ENCODE measurements at regions not wholly inside any gene's neighbourhood (a gene's known extent, or its start where the extent isn't known, plus 50 kb on each side); places are given as distances from the start of the nearest gene placed in this dataset.

DNA sequence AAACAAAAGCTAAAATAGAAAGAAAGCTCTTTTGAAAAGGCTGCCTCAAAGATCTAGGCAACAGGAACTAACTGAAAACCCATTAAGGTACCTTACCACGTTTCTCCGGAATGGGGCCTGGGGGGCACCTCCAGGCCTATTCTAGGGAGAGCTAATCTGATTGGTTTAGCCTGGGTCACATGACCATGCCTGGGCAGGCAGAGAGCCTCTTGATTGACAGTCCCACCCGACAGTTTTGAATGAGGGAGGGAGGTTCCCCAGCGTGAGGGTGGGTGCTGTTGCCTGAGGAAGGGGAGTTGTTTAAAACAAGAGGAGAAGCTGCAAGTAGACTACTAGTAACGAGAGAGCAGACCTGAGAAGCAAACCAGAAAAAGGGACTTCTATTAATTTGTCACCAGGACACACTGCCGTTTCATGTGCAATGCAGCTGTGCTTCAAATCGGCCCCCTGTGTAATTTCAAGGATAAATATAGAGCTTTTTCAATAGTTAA lies 143.4 kb upstream of the HS3ST2 start:
- H3K4me3 ChIP-seq = no peak overlapping the region
- intact Hi-C loops (cut with micrococcal nuclease) (no loop called here), in situ Hi-C loops (cut with MboI) (no loop called here)
- peak overlapping the region; percentile 63 for H2AFZ ChIP-seq (ENCODE audit: low read depth, low read length)
- H3K27me3 ChIP-seq (ENCODE audit: control insufficient read depth in 2 of 2, insufficient read depth in 2 of 2, low read length in 2 of 2) = peaks cover 7 to 14% of the 10 kb centered on the region in 2 experiments; a peak in 3 of 5 replicates
- peak overlapping the region; percentile 30; the same call in 1 of the 2 replicates for H3K4me2 ChIP-seq (ENCODE audit: insufficient read depth, low read length)
- WGBS (ENCODE audit: insufficient coverage, low coverage, missing lambda C conversion rate) = 8% methylated on average over 7 of the region's 7 CpGs
- BruUV-seq (replicated peaks) = no TSS peak
- H3K79me2 ChIP-seq (ENCODE audit: control insufficient read depth, insufficient read depth, low read length) = no peaks in the 10 kb centered on the region
- peak; percentile 97 for ATAC-seq
- ChIA-PET POLR2A (interaction anchor here (0.9 kb wide), 1 partner anchor 15 kb away, joined by 3 read pairs; no protein-coding TSS in a partner anchor), CTCF (ENCODE audit: low intra/inter-chr PET ratio) (no interaction called here)
- no peak overlapping the region for H3K9ac ChIP-seq (ENCODE audit: insufficient read depth in 1 of 2, low read depth in 2 of 2, low read length in 2 of 2)
- no peaks in the 10 kb centered on the region for H3K9me3 ChIP-seq (replicated peaks; ENCODE audit: control insufficient read depth, insufficient read depth, low read depth, low read length)
- H4K20me1 ChIP-seq (replicated peaks; ENCODE audit: control insufficient read depth, insufficient read depth, low read length) = no peaks in the 10 kb centered on the region
- peak; percentile 86 for FAIRE-seq
- peak; percentile 76 to 99 (median 98) for DNase-seq (ENCODE audit: extremely low read depth in 1 of 4, low spot score in 3 of 4)
- H3K9me1 ChIP-seq (ENCODE audit: control insufficient read depth, insufficient read depth, low read length) = no peaks in the 10 kb centered on the region
- no peak overlapping the region for H3K27ac ChIP-seq (ENCODE audit: extremely low read depth, low read depth, low read length)
- H3K4me1 ChIP-seq (replicated peaks in 1 of 2; ENCODE audit: control insufficient read depth in 2 of 2, insufficient read depth in 2 of 2, low read length in 2 of 2) = no peaks in the 10 kb centered on the region; a peak in 1 of 5 replicates
- no peaks in the 10 kb centered on the region for H3K36me3 ChIP-seq (ENCODE audit: control insufficient read depth, insufficient read depth, low read length)
- no peak for TF ChIP-seq TGIF2 (CRISPR knock-in tag; IDR thresholded peaks at IDR 0.05)
- TF ChIP-seq FOXK2 (conservative IDR thresholded peaks at IDR 0.05 in 1 of 2, IDR thresholded peaks at IDR 0.05 in 1 of 2; ENCODE audit: low read depth in 2 of 2) = no peak
- TF ChIP-seq ZNF253 (CRISPR knock-in tag; conservative IDR thresholded peaks at IDR 0.05) = no peak
- TF ChIP-seq, protein P1, sequence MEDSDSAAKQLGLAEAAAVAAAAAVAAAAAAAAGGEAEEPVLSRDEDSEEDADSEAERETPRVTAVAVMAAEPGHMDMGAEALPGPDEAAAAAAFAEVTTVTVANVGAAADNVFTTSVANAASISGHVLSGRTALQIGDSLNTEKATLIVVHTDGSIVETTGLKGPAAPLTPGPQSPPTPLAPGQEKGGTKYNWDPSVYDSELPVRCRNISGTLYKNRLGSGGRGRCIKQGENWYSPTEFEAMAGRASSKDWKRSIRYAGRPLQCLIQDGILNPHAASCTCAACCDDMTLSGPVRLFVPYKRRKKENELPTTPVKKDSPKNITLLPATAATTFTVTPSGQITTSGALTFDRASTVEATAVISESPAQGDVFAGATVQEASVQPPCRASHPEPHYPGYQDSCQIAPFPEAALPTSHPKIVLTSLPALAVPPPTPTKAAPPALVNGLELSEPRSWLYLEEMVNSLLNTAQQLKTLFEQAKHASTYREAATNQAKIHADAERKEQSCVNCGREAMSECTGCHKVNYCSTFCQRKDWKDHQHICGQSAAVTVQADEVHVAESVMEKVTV (CRISPR knock-in tag; IDR thresholded peaks at IDR 0.05) = no peak
- TF ChIP-seq STAT5A (IDR thresholded peaks at IDR 0.05; ENCODE audit: borderline replicate concordance, low read length) = no peak
- TF ChIP-seq, protein P2, sequence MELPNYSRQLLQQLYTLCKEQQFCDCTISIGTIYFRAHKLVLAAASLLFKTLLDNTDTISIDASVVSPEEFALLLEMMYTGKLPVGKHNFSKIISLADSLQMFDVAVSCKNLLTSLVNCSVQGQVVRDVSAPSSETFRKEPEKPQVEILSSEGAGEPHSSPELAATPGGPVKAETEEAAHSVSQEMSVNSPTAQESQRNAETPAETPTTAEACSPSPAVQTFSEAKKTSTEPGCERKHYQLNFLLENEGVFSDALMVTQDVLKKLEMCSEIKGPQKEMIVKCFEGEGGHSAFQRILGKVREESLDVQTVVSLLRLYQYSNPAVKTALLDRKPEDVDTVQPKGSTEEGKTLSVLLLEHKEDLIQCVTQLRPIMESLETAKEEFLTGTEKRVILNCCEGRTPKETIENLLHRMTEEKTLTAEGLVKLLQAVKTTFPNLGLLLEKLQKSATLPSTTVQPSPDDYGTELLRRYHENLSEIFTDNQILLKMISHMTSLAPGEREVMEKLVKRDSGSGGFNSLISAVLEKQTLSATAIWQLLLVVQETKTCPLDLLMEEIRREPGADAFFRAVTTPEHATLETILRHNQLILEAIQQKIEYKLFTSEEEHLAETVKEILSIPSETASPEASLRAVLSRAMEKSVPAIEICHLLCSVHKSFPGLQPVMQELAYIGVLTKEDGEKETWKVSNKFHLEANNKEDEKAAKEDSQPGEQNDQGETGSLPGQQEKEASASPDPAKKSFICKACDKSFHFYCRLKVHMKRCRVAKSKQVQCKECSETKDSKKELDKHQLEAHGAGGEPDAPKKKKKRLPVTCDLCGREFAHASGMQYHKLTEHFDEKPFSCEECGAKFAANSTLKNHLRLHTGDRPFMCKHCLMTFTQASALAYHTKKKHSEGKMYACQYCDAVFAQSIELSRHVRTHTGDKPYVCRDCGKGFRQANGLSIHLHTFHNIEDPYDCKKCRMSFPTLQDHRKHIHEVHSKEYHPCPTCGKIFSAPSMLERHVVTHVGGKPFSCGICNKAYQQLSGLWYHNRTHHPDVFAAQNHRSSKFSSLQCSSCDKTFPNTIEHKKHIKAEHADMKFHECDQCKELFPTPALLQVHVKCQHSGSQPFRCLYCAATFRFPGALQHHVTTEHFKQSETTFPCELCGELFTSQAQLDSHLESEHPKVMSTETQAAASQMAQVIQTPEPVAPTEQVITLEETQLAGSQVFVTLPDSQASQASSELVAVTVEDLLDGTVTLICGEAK (IDR thresholded peaks at IDR 0.05) = no peak
- TF ChIP-seq, protein P2 (CRISPR knock-in tag; IDR thresholded peaks at IDR 0.05) = no peak
- TF ChIP-seq, protein P3, sequence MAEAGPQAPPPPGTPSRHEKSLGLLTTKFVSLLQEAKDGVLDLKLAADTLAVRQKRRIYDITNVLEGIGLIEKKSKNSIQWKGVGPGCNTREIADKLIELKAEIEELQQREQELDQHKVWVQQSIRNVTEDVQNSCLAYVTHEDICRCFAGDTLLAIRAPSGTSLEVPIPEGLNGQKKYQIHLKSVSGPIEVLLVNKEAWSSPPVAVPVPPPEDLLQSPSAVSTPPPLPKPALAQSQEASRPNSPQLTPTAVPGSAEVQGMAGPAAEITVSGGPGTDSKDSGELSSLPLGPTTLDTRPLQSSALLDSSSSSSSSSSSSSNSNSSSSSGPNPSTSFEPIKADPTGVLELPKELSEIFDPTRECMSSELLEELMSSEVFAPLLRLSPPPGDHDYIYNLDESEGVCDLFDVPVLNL (CRISPR knock-in tag; IDR thresholded peaks at IDR 0.05; ENCODE audit: low read depth) = no peak
- no peak for TF ChIP-seq ELF1 (tag; IDR thresholded peaks at IDR 0.05)
- TF ChIP-seq ZNF830 (CRISPR knock-in tag; IDR thresholded peaks at IDR 0.05) = no peak

Data from K562 (cell line).